Stomach (tissue), 4 donors: ENCODE measurements at regions not wholly inside any gene's neighbourhood (a gene's known extent, or its start where the extent isn't known, plus 50 kb on each side); places are given as distances from the start of the nearest gene placed in this dataset.

Experiments
- CTCF ChIP-seq, 7 experiments: fragments of 450-650 bp in 4 of 7; fragments of 200-600 bp in 3 of 7; sonication (generic) in 3 of 7; IDR thresholded peaks; one replicate each; pipeline ENCODE4 v1.5.1; 2016 to 2019; ENCODE audit warnings: antibody characterized with exemption in 7 of 7, control low read depth in 2 of 7, mild to moderate bottlenecking in 1 of 7
- EP300 ChIP-seq: sonication (generic); formaldehyde crosslinking; IDR thresholded peaks from one replicate; pipeline ENCODE4 v1.6.1; 2017; ENCODE audit warnings: antibody characterized with exemption
- POLR2A ChIP-seq, 4 donors: fragments of 450-650 bp; IDR thresholded peaks; one replicate each; pipeline ENCODE4 v1.6.1; 2016; ENCODE audit warnings: antibody characterized with exemption in 4 of 4, control low read depth in 2 of 4, mild to moderate bottlenecking in 1 of 4, moderate library complexity in 1 of 4

GRCh38 chr14:24734917-24735500 is 101.0 kb upstream of the GZMB start:
- TF ChIP-seq CTCF (IDR thresholded peaks at IDR 0.05) (peak in 5 of 7 experiments; percentile 47 to 70 (median 60)), POLR2A (IDR thresholded peaks at IDR 0.05) (no peak), EP300 (no peak)
